GM11168 (cell line): ENCODE measurements at regions not wholly inside any gene's neighbourhood (a gene's known extent, or its start where the extent isn't known, plus 50 kb on each side); places are given as distances from the start of the nearest gene placed in this dataset.

Experiments
- in situ Hi-C: fragments of 300-500 bp; cut with MboI; formaldehyde crosslinking; loops from one replicate; pipeline ENCODE4 v1.12.0; 2022; ENCODE audit warnings: low sequenced_read_pairs; ENCODE audit not compliant: unreplicated experiment

DNA sequence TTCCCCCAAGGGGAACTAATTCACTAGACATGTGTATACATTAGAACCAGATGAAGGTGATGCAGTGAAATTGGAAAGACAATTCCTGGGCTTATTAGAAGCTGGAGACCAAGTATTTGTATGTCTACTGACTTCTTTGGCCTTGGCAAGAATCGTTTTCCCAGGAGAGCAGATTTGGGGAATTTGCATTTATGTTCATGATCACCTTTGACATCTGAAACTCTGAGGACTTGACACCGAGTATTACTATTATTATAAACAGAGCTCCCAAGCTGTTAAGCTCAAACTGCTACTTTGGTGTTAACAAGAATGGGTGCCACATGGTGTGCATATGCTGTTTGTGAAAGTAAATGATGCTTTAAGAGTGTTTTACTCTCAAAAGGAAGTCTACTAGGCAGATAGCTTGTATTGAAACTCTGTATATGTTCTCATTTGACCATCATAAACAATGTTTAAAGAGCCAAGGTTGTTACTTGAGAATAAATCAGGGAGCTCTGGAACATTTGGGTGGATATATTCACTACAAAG is 519.8 kb upstream of the GOLIM4 start:
- in situ Hi-C loops, result loop anchor here (25.0 kb wide), 1 partner anchor 403 kb away; no protein-coding TSS in a partner anchor

DNA sequence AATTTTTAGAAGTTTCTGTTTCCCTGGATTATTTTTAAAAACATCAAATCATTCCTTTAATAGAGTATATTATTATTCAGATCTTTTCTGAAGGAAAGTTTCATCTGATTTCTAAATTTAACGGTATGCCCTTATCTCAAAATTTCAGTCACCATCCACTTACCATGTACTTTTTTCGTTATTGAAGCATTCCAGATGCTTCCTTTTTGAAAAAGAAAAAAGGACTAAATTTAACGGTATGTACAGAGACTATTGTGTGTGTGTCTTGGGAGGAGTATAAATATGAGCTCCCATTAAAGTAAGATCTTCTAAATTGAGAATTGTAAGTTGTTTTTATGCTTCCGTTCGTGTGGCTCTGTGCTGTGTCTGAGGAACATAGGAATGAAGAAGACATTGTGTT is 517.4 kb upstream of the GOLIM4 start:
- in situ Hi-C loops, result loop anchor here (25.0 kb wide), 1 partner anchor 401 kb away; no protein-coding TSS in a partner anchor

DNA sequence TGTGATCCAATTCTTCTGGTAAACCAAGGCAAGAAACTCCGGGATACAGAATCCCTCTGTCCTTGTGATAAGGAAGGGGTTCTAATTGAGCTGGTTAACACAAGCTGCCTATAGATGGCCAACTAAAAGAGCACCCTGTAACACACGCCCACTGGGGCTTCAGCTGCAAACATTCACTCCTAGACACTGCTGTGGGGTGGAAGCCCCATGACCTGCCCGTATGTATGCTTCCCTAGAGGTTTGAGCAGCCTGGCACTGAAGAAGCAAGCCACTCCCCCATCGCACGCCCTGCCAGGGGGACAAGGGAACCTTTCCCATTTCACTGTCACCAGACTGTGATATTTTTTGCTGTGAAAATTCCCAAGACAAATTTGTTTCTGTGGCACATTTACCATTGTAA is 516.9 kb upstream of the GOLIM4 start:
- in situ Hi-C loops, result loop anchor here (25.0 kb wide), 1 partner anchor 400 kb away; no protein-coding TSS in a partner anchor

DNA sequence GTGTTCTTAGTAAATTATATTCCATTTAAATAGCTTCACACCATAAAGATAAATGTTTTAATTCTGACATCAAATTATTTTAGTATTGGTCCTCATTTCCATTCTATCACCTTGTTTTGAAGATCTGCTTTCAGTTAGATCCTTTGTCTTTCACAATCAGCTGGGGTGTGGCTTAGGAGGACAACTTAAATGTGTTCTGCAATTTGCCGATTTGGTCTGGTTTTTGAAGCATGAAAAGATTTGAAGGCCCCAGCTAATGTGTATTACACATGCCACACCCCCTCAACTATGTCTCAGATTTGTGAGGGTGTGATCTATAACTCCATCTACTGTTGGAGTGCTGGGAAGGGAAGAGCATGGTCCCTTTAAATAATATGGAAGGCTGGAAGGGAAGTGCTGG is 516.1 kb upstream of the GOLIM4 start:
- in situ Hi-C loops, result loop anchor here (25.0 kb wide), 1 partner anchor 400 kb away; no protein-coding TSS in a partner anchor

DNA sequence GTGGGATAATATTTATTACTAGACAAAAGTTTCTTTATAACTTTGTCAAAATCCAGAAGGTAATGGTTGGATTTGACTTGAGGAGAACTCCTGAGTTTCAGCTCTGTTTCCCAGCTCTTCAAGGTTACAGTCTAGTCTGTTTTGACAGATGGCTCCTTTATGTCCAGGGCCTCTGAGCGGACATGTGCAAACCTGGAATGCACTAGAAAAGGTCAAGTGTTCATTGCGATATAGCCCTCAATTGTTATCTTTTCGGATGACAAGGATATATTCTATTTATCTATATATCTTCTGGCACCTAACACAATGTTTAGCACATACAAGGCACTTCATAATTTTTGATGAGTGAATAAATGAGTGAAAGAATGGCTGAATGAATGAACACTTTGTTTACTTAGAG is 513.2 kb upstream of the GOLIM4 start:
- in situ Hi-C loops, result loop anchor here (25.0 kb wide), 1 partner anchor 397 kb away; no protein-coding TSS in a partner anchor

DNA sequence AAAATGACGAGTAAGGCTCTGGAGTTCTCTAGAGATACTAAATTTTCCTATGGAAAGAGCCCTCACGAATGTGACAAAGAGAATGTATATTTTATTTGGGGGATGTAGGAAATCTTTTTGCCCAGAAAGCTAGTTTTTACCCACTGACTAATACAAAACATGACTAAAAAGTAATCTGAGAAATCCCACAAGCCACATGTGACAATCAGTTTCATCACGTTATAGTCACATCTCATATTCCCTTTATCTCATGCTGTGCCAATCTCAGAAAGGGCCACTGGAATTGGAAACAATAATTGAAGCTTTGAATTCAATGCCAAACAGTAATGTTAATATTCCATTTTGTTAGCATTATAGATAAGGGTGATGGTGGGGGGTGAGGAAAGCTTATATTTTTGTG is 509.0 kb upstream of the GOLIM4 start:
- in situ Hi-C loops, result loop anchor here (25.0 kb wide), 1 partner anchor 392 kb away; no protein-coding TSS in a partner anchor

DNA sequence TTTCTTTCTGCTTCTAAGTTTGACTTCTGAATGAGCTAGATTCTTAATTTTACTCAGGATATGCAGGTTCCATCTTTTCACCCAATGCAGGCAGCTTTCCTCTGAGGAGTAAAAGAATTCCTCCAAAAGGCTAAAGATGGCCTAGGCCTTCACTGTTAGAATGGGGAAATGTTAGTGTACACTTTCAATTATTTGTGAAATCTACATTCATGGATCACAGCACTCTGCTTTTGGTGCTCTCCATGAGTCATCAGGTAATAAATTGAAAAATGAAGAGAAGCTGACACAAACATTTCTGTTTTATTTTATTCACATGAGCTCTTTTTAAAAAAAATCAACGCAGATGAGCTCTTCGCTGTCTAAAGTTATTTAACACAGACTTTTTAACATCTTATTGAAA is 502.5 kb upstream of the GOLIM4 start:
- in situ Hi-C loops, result no loop called here

DNA sequence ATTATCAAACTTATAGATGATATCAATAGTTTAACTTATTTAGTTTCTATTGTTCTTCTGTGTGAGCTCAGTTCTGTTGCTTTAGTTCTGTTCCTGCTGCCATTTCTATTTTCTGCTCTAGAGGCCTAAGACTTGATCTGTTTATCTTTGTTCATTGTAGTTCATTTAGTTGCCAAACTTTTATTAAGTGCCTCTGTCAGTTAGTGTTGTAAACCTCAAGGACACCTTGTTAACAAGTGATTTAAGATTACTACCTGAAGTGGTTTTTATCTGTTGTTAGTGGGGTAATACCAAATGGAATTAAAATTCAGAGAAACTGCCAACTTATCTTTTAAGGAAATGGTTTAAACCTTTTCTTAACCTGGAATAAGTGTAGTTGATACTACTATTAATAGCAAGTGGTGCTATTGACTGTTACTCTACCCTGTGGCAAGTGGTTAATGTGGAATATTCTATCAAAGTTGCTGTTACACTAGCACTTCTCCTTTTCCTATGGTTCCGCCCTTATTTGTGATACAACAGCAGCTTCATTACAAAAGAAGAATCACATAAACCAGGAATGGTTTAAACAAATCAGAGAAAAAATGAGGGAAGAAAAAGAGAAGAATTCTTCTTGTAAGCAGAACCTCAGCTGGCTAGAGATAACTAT is 500.6 kb upstream of the GOLIM4 start:
- in situ Hi-C loops, result no loop called here

DNA sequence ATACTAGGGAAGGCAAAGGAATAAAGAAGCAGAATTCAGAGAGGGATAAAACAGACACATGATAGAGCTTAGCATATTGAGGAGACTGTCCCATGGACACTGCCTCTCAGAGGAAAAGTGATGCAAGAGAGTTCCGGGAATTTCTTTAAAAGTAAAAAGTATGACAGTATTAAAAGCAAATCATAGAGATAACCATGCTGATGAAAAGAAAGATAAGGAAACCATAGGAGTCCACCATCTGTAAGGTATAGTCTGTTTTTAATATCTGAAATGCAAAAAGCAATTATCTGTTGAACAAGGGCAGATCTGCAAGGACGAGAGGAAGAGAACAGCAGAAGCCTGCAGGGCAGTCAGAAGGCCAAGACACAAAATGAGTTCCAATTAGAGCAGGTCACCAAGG is 495.9 kb upstream of the GOLIM4 start:
- in situ Hi-C loops, result no loop called here

DNA sequence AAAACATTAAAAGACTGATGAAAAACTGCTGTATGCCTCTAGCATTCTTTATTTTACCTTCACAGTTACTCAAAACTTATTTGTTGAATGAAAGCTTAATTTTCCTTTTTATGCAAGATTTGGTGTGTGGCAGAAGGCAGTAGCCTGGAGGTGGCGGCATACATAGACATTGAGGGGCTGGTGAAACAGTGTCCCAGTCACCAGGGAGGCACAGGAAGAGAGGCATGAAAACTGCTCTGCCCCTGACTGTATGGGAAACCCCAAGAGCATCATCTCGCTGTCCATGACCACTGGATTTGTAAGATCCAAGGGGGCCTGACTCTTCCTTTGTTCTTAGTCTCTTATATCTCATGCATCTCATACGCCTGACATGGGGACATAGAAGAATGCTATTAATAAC is 493.7 kb upstream of the GOLIM4 start:
- in situ Hi-C loops, result no loop called here

DNA sequence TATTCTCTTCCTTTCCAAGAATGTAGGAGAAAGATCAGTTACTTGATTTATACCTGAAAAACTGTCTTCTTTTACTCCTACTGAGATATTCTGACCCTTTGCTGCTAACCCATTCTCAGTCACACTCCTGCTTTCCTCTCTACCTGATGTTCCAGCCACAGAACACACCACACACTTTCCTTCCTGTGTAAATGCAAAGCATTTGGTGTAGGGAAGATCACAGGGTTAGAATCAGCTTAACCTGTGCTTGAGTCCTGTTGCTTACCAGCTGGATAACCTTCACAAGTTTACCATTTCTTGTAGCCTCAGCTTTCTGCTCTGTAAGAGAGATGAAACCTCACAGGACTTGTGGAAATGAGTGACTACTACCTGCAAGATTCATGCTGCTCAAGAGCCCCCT is 489.8 kb upstream of the GOLIM4 start:
- in situ Hi-C loops, result no loop called here

DNA sequence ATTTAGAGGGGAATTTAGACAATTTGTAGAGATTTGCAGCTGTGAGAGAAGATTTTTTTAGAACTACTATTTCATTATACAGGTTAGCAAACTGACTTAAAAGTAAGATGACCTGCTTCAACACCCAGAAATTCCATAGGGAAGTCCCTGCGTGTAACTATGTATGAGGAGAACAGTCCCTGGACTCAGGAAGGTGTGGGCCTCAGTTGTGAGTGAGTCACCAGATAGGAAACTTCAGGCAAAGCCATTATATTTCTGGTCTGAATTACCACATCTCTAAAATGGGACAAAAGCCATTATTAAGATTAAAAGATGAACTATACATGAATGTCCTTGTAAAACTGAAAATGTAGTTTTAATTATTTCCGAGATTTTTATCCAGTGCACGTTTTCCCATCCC is 488.3 kb upstream of the GOLIM4 start:
- in situ Hi-C loops, result no loop called here

DNA sequence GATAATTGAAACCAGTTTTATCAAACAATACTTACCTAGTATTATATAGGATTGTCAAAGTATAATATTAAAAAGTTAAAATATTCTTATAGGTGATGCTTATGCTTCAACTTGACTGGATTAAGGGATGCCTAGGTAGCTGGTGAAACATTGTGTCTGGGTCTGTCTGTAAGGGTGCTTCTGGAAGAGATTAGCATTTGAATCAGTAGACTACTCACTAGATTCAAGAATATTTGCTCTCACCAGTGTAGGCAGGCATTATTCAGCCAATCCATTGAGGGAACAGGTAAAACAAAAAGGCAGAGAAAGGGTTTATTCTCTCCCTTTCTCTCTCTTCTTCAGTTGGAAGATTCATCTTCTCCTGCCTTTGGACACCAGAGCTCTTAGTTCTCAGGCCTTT is 486.8 kb upstream of the GOLIM4 start:
- in situ Hi-C loops, result no loop called here

DNA sequence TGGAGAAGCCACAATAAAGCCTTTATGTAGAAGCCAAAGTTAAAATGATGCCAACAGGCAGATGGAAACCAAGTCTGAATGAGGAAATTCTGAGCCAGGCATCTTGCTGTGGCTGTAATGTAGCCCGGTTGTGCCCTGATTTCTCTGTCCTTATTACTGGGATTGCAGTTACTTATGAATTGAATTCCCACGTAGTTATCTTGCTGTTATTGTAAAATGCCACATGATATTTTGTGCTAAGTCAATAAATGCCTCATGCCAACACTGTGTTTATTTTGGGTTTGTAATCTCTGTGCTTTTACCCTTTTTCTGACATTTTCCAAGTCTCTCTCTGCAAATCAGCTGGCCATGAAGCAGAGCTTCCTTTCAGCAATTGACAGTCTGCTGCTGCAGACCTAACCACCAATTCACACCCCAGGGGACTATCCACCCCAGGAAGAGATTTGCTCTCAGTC is 486.1 kb upstream of the GOLIM4 start:
- in situ Hi-C loops, result no loop called here

DNA sequence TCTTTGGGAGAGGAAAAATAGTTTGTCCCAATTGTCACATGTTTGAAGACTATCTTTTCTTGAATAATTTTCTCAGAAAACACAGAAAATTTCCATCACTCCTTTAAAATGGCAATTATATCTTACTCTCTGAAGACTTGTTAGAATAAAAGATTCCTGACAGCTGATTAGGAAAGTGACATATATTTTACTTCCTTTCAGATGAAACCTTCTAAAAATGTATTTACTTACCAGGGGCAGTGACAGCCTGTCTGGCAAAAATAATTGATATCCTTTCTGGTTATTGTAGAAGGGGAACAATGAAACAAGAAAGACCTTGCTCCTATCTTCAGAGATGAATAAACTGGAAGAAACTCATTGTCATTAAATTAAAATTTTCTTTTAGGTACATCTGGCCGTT is 483.3 kb upstream of the GOLIM4 start:
- in situ Hi-C loops, result no loop called here

DNA sequence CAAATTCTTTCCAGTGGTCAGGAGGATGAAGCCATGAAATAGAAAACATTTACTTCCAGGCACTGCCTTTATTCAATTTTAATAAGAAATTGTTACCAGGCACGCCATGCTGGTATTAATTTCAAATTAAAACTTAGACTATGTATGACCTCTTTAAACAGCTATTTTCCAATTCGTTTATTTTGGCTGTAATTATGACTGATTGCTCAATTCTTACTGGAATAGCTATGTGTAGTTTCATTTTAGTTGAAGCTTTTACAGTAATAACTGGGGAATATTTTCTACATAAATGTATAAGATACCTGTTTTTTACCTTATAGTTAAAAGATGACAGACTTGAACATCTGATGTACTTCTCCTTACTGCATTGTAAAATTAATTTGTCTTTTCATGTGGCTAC is 480.0 kb upstream of the GOLIM4 start:
- in situ Hi-C loops, result no loop called here

DNA sequence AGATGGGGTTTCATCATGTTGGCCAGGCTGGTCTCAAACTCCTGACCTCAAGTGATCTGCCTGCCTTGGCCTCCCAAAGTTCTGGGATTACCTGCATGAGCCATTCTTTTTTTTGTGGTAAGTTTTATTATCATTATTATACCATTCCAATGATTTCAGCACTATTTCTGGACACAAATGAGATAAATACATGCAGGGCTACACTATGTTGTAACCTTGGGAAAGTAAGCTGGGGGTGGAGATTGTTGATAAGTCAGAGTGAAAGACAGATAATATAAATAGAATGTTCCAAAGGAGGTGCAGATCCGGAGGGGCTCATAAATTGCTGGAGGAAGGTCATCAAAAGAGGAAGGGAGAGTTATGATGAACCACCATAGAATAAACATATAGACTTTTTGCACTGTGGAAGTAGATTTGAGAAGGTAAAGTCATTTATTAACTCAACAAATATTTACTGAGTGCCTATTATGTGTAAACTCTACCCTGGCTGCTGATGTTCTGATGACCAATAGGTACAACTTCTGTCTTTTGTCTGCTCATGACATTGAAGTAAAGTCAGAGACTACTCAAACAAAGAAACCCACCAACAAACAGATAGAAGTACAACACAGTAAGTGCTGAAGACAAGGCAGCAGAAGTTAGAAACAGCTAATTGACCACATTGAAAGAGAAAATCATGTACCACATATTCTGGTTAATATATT is 478.9 kb upstream of the GOLIM4 start:
- in situ Hi-C loops, result no loop called here

DNA sequence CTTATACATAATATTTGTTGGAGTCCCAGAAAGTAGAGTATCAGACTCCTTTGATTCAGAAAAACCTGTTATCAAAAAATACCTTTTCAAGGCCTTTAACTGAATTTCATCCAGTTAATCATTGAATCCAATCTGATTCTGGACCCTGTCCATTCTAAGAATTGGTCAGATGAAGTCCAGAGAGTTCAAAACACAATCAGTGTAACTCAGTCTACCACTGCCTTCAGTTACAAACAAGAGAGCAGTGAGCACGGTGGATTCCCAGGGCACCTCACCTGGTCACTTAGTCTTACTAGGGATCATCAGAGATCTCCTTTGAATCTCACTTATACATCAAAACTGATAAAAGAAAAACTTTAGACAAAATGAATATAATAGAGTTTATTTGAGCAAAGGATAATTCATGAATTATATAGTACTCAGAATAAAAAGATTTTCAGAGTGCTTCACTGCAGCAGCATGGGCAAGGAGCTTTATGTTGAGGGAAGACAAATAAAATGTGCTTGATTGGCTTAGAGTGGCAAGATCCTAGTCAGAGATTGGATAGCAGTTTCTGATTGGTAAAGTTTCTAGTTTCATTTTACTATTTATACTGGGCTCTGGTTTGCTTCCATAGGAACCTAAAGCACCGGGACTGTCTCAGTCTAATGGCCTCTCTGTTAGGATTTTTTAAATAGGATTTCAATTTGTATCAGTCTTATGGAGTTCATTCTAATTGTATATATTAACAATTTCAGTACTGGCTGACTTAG is 474.9 kb upstream of the GOLIM4 start:
- in situ Hi-C loops, result no loop called here

DNA sequence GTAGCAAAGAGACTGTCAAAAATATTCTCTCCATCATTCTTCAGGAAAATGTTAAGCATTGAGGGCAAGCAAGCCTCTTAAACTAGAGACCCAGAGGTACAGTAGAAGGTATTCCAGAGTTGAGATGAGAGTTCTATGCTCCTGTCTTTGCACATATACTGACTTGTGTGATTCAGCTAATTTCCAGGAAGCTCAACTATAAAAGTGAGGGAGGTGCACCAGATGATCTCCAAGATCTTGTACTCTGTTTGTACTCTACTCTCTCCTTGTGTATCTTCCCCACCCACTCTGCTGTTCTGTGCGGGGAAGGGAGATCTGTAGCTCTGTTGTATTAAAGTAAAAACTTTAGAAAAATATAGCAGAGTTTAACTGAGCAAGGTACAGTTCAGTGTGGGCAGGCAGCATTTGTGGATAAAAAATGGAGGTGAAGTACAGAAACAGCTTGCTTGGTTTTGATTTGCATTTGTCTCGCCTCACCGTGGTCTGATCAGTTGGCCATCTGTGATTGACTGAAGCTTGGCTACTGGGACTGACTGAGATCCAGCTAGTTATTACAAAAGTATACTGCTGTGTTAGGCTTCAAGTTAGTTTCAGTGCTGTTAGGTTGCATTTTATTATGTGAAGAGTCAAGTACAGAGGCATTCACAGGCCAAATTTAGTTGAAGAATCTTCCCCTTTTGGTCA is 463.1 kb upstream of the GOLIM4 start:
- in situ Hi-C loops, result no loop called here

DNA sequence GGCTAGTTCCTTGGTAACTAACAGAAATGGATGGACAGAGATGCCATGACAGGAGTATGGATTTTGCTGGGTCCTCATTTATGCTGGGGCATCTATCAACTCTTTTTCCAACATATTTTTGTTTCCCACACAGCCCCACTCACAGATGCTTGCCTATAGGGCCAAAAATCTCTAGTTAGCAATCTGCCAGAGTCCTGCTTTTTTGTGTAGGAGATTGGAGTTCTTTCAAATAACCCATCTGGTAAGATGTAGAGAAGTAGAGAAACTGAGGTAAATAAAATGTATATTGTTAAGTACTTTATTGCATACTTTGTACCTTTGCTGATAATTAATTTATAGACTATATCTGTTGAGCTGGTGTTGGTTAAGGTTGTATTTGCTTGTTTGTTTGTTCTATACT is 456.5 kb upstream of the GOLIM4 start:
- in situ Hi-C loops, result no loop called here
